Left ventricle myocardium inferior (tissue), 1 donor: ENCODE measurements at regions not wholly inside any gene's neighbourhood (a gene's known extent, or its start where the extent isn't known, plus 50 kb on each side); places are given as distances from the start of the nearest gene placed in this dataset.

Experiments used
- DNase-seq: peaks from one replicate; pipeline ENCODE4 v3.0.0-alpha.2; 2020
- H3K27ac ChIP-seq: fragments of 200-600 bp; replicated peaks from 2 replicates; pipeline ENCODE4 v1.8.0; 2021
- H3K27me3 ChIP-seq: fragments of 200-600 bp; 2 replicates; pipeline ENCODE4 v1.8.0; 2021; ENCODE audit warnings: low read depth
- H3K36me3 ChIP-seq: fragments of 200-600 bp; 2 replicates; pipeline ENCODE4 v1.8.0; 2021
- H3K4me1 ChIP-seq: fragments of 200-600 bp; 2 replicates; pipeline ENCODE4 v1.8.0; 2021
- H3K4me3 ChIP-seq: fragments of 200-600 bp; 2 replicates; pipeline ENCODE4 v1.8.0; 2021; ENCODE audit warnings: mild to moderate bottlenecking, moderate library complexity
- H3K9me3 ChIP-seq: fragments of 200-600 bp; replicated peaks from 2 replicates; pipeline ENCODE4 v1.8.0; 2021
- intact Hi-C: fragments of 100-400 bp; cut with micrococcal nuclease; formaldehyde crosslinking; loops from one replicate; pipeline ENCODE4 v1.11.0; 2022
- TF ChIP-seq, protein P1 (sequence below): fragments of 200-600 bp; IDR thresholded peaks from 2 replicates; pipeline ENCODE4 v1.8.0; 2021; ENCODE audit warnings: antibody characterized with exemption, mild to moderate bottlenecking, borderline replicate concordance
- donor health status: DM: no; HTN: yes; CAD: no; lungs with severe emphysema.

DNA sequence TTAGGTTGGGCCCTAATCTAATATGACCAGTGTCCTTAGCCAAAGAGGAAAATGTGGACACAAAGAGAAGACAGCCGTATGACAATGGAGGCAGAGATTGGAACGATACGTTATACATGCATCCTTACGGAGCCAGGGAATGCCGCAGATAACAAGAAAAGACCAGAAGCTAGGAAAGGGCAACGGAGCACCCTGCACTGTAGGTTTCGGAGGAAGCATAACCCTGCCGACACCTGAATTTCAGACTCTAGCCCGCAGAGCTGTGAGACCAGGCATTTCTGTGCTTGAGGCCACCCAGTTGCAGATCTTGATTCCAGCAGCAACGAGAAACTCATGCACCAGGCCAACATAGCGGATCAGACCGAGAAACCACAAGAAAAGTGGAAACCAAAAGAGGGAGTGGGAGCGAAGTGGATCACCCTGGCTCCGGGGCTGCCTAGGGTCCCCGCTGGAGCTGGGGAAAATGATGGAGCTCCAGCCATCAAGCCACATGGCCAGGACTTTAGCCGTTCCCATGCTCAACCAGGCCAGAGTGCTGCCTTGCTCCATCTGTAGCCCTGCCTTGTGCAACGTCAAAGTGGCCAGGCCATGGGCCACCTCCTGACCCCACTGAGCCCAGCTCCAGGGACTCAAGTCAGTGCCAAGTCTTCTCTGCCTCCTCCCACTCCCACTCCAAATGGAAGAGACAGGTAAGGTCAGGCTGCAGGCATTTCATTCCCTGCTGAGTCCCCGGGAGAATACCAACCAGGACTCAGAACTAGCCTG, 51.7 kb upstream of the RPL38 start:
- intact Hi-C loops: no loop called here
- Histone ChIP-seq H3K9me3 (no peaks in the 10 kb centered on the region), H3K4me3 (no peak overlapping the region), H3K27me3 (peaks cover 92% of the 10 kb centered on the region), H3K36me3 (no peaks in the 10 kb centered on the region), H3K4me1 (no peaks in the 10 kb centered on the region), H3K27ac (no peak overlapping the region)
- TF ChIP-seq, protein P1, sequence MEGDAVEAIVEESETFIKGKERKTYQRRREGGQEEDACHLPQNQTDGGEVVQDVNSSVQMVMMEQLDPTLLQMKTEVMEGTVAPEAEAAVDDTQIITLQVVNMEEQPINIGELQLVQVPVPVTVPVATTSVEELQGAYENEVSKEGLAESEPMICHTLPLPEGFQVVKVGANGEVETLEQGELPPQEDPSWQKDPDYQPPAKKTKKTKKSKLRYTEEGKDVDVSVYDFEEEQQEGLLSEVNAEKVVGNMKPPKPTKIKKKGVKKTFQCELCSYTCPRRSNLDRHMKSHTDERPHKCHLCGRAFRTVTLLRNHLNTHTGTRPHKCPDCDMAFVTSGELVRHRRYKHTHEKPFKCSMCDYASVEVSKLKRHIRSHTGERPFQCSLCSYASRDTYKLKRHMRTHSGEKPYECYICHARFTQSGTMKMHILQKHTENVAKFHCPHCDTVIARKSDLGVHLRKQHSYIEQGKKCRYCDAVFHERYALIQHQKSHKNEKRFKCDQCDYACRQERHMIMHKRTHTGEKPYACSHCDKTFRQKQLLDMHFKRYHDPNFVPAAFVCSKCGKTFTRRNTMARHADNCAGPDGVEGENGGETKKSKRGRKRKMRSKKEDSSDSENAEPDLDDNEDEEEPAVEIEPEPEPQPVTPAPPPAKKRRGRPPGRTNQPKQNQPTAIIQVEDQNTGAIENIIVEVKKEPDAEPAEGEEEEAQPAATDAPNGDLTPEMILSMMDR: no peak
- no peak for DNase-seq

DNA sequence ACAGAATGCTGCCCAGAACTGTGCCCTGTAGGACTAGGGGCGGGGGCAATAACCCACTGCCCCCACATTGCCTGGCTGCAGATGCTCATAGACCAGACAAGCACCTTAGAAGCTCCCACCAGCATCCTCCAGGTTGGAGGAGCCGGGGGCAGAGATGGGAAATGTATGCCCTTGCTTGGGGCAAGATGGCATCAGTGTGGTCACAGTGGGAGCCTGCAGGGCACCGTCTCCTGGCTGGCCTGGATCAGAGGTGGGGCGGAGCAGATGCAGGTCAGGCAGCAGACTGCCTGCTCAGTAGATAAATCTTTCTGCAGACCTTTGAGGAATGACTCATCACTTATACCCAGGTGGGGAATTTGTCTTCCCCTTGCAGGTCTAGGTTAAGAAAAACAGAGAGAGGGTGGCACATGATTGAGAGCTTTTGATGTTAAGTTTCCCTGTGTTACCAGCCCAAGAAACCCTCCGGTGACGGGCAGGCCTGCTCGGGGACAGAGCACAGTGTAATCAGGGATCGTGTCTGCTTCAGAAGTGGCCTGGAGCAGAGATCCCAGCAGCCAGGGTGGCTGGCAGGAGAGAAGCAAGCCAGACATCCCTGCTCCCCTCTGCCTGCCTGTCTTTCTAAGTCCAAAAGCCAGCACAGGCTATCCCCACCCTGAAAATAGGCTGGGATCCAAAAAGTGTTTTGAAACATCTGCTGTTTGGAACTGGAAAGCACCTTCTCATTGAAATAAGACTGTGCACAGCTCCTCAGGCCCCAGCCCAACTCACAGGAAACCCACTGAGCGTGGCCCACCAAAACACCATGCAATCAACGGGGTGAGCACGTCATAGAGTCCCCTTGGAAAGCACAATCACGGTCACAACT, 50.7 kb upstream of the RPL38 start:
- peaks cover 92% of the 10 kb centered on the region for H3K27me3 ChIP-seq
- H3K4me1 ChIP-seq: no peaks in the 10 kb centered on the region
- H3K27ac ChIP-seq: no peak overlapping the region
- TF ChIP-seq, protein P1: no peak
- H3K36me3 ChIP-seq: no peaks in the 10 kb centered on the region
- intact Hi-C loops: no loop called here
- H3K9me3 ChIP-seq: no peaks in the 10 kb centered on the region
- no peak for DNase-seq
- H3K4me3 ChIP-seq: no peak overlapping the region

DNA sequence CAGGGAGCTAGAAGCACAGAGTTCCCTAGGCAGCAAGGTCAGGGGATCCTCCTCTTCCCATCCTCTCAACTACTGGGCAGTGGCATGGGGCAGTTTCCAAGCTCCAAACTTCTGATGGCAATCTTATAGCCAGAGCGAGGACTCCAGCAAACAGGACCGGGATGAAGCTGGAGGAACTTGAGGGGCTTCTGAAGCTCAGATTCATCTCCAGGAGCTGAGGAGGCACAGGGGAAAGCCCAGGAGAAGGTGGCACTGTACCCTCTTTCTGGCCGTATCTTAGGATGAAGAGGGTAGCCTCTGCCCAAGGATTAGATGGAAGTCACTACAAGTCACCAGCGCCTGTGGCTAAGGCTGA, 50.0 kb upstream of the RPL38 start:
- Histone ChIP-seq H3K27ac (no peak overlapping the region), H3K4me1 (no peaks in the 10 kb centered on the region), H3K9me3 (no peaks in the 10 kb centered on the region), H3K4me3 (no peak overlapping the region), H3K27me3 (peaks cover 91% of the 10 kb centered on the region), H3K36me3 (no peaks in the 10 kb centered on the region)
- intact Hi-C loops: no loop called here
- TF ChIP-seq, protein P1: no peak
- DNase-seq: no peak
